Vagina (tissue), 2 donors: ENCODE measurements at regions not wholly inside any gene's neighbourhood (a gene's known extent, or its start where the extent isn't known, plus 50 kb on each side); places are given as distances from the start of the nearest gene placed in this dataset.

Experiments
- DNase-seq, 2 donors: peaks; one replicate each; pipeline ENCODE4 v3.0.0-alpha.2; 2017; ENCODE audit errors: extremely low spot score in 2 of 2
- H3K27ac ChIP-seq: fragments of 200-600 bp; sonication (generic); one replicate; pipeline ENCODE4 v1.5.1; 2019
- H3K27me3 ChIP-seq: fragments of 200-600 bp; sonication (generic); one replicate; pipeline ENCODE4 v1.5.1; 2019
- H3K36me3 ChIP-seq, 2 donors: fragments of 200-600 bp; sonication (generic); one replicate each; pipeline ENCODE4 v1.5.1; 2017 to 2019
- H3K4me1 ChIP-seq: fragments of 200-600 bp; sonication (generic); one replicate; pipeline ENCODE4 v1.5.1; 2019
- H3K4me3 ChIP-seq, 2 donors: fragments of 200-600 bp; sonication (generic); 1 replicate in 1 of 2; 2 replicates in 1 of 2; pipeline ENCODE4 v1.5.1; 2016 to 2019
- H3K9me3 ChIP-seq: fragments of 200-600 bp; sonication (generic); one replicate; pipeline ENCODE4 v1.5.1; 2019
- CTCF ChIP-seq, 3 experiments: fragments of 450-650 bp in 2 of 3; fragments of 200-600 bp in 1 of 3; sonication (generic) in 1 of 3; IDR thresholded peaks; one replicate each; pipeline ENCODE4 v1.5.1; 2017 to 2019; ENCODE audit warnings: antibody characterized with exemption in 3 of 3, mild to moderate bottlenecking in 2 of 3, moderate library complexity in 2 of 3
- POLR2A ChIP-seq, 2 donors: fragments of 450-650 bp; IDR thresholded peaks; one replicate each; pipeline ENCODE4 v1.6.1; 2017; ENCODE audit warnings: antibody characterized with exemption in 2 of 2, mild to moderate bottlenecking in 2 of 2, moderate library complexity in 2 of 2
- POLR2AphosphoS5 ChIP-seq, 2 donors: sonication (generic); formaldehyde crosslinking; IDR thresholded peaks; one replicate each; pipeline ENCODE4 v1.9.0; 2017; ENCODE audit warnings: antibody characterized with exemption in 2 of 2, mild to moderate bottlenecking in 2 of 2, low read depth in 1 of 2; ENCODE audit not compliant: insufficient read depth in 1 of 2
- intact Hi-C: fragments of 100-400 bp; cut with DNase I; formaldehyde crosslinking; loops from one replicate; pipeline ENCODE4 v1.15.1; 2023

GRCh38 chr15:98446083-98446482, 202.3 kb upstream of the IGF1R start:
- intact Hi-C loops = no loop called here
- no peak for TF ChIP-seq CTCF (IDR thresholded peaks at IDR 0.05)
- TF ChIP-seq POLR2A (IDR thresholded peaks at IDR 0.05) = no peak
- TF ChIP-seq POLR2AphosphoS5 (IDR thresholded peaks at IDR 0.05; ENCODE audit: insufficient read depth in 1 of 2, low read depth in 1 of 2) = no peak

GRCh38 chr15:98447069-98447468, 201.3 kb upstream of the IGF1R start:
- intact Hi-C loops = no loop called here
- Histone ChIP-seq H3K27me3 (no peaks in the 10 kb centered on the region), H3K4me3 (no peak overlapping the region), H3K9me3 (no peaks in the 10 kb centered on the region), H3K27ac (no peak overlapping the region), H3K36me3 (no peaks in the 10 kb centered on the region), H3K4me1 (peaks cover 11% of the 10 kb centered on the region)
- no peak for TF ChIP-seq POLR2A (IDR thresholded peaks at IDR 0.05)
- TF ChIP-seq POLR2AphosphoS5 (IDR thresholded peaks at IDR 0.05; ENCODE audit: insufficient read depth in 1 of 2, low read depth in 1 of 2) = no peak
- no peak for TF ChIP-seq CTCF (IDR thresholded peaks at IDR 0.05)
- DNase-seq = no peak

More at GRCh38 chr15:98446083-98446482, 202.3 kb upstream of the IGF1R start:
- Histone ChIP-seq H3K9me3 (no peaks in the 10 kb centered on the region), H3K4me1 (peaks cover 11% of the 10 kb centered on the region), H3K27ac (no peak overlapping the region), H3K27me3 (no peaks in the 10 kb centered on the region), H3K4me3 (no peak overlapping the region), H3K36me3 (no peaks in the 10 kb centered on the region)
- no peak for DNase-seq

- Histone ChIP-seq H3K27me3 (no peaks in the 10 kb centered on the region), H3K9me3 (no peaks in the 10 kb centered on the region), H3K27ac (no peak overlapping the region), H3K36me3 (no peaks in the 10 kb centered on the region), H3K4me3 (no peak overlapping the region), H3K4me1 (no peaks in the 10 kb centered on the region)
- TF ChIP-seq POLR2AphosphoS5 (IDR thresholded peaks at IDR 0.05; ENCODE audit: insufficient read depth in 1 of 2, low read depth in 1 of 2) (no peak), POLR2A (IDR thresholded peaks at IDR 0.05) (no peak), CTCF (IDR thresholded peaks at IDR 0.05) (no peak)
- intact Hi-C loops = no loop called here
- DNase-seq = no peak
Observed at GRCh38 chr15:98451236-98451635, 197.1 kb upstream of the IGF1R start.

GRCh38 chr15:98452238-98452637, 196.1 kb upstream of the IGF1R start:
- intact Hi-C loops = no loop called here
- Histone ChIP-seq H3K27me3 (no peaks in the 10 kb centered on the region), H3K36me3 (no peaks in the 10 kb centered on the region), H3K27ac (no peak overlapping the region), H3K9me3 (no peaks in the 10 kb centered on the region), H3K4me1 (no peaks in the 10 kb centered on the region), H3K4me3 (no peak overlapping the region)
- TF ChIP-seq CTCF (IDR thresholded peaks at IDR 0.05) = no peak
- no peak for TF ChIP-seq POLR2AphosphoS5 (IDR thresholded peaks at IDR 0.05; ENCODE audit: insufficient read depth in 1 of 2, low read depth in 1 of 2)
- no peak for TF ChIP-seq POLR2A (IDR thresholded peaks at IDR 0.05)
- no peak for DNase-seq

GRCh38 chr15:98455904-98456303, 192.4 kb upstream of the IGF1R start:
- no peaks in the 10 kb centered on the region for H3K36me3 ChIP-seq
- H3K4me3 ChIP-seq = no peak overlapping the region
- no peaks in the 10 kb centered on the region for H3K27me3 ChIP-seq
- TF ChIP-seq POLR2A (IDR thresholded peaks at IDR 0.05) = no peak
- TF ChIP-seq CTCF (IDR thresholded peaks at IDR 0.05) = no peak
- no peak for TF ChIP-seq POLR2AphosphoS5 (IDR thresholded peaks at IDR 0.05; ENCODE audit: insufficient read depth in 1 of 2, low read depth in 1 of 2)
- H3K4me1 ChIP-seq = no peaks in the 10 kb centered on the region
- H3K27ac ChIP-seq = no peak overlapping the region
- intact Hi-C loops = no loop called here
- H3K9me3 ChIP-seq = no peaks in the 10 kb centered on the region
- DNase-seq = no peak
